Keratinocyte (primary cell): ENCODE measurements at regions not wholly inside any gene's neighbourhood (a gene's known extent, or its start where the extent isn't known, plus 50 kb on each side); places are given as distances from the start of the nearest gene placed in this dataset.

ENCODE experiments used
- small RNA-seq, 3 experiments: library from RNA; depleted of rRNA; stranded (forward); fragments of <200 nt; gene quantifications; one replicate each; pipeline ENCODE3, GENCODE V24; 2012; ENCODE audit warnings: low read depth in 3 of 3, low replicate concordance in 1 of 3; ENCODE audit not compliant: insufficient read length in 3 of 3

Small RNA genes in the stretch of these regions (small RNA-seq; reads per million reads assigned to genes)
- 0 reads per million in 3 experiments for gene RF00015
